ENCODE measurements at regions not wholly inside any gene's neighbourhood (a gene's known extent, or its start where the extent isn't known, plus 50 kb on each side); places are given as distances from the start of the nearest gene placed in this dataset.

GRCh38 chr12:13801543-13801942 is 179.9 kb downstream of the GRIN2B start:
- H4K20me1 ChIP-seq (ENCODE audit: control insufficient read depth, insufficient read depth): no peaks in the 10 kb centered on the region
- intact Hi-C loops (cut with micrococcal nuclease; ENCODE audit: unreplicated experiment) (no loop called here), in situ Hi-C loops (cut with MboI) (no loop called here)
- ChIA-PET POLR2A (no interaction called here), CTCF (interaction anchor here (1.3 kb wide), 1 partner anchor 366 kb away, joined by 3 read pairs; no protein-coding TSS in a partner anchor), RAD21 (ENCODE audit: unreplicated experiment) (no interaction called here), SMC1A (ENCODE audit: uncharacterized antibody, unreplicated experiment) (no interaction called here)
- no peaks in the 10 kb centered on the region for H3K36me3 ChIP-seq (ENCODE audit: control insufficient read depth in 2 of 2, insufficient read depth in 2 of 2, low read length in 1 of 2)
- no peaks in the 10 kb centered on the region for H3K9me3 ChIP-seq (replicated peaks; ENCODE audit: control insufficient read depth, insufficient read depth, low read length)
- FAIRE-seq (no peak), ATAC-seq (no peak), DNase-seq (ENCODE audit: low read depth, low spot score) (no peak)
- H3K9ac ChIP-seq (ENCODE audit: control insufficient read depth, insufficient read depth, low read length): no peak overlapping the region
- TF ChIP-seq, protein P1, sequence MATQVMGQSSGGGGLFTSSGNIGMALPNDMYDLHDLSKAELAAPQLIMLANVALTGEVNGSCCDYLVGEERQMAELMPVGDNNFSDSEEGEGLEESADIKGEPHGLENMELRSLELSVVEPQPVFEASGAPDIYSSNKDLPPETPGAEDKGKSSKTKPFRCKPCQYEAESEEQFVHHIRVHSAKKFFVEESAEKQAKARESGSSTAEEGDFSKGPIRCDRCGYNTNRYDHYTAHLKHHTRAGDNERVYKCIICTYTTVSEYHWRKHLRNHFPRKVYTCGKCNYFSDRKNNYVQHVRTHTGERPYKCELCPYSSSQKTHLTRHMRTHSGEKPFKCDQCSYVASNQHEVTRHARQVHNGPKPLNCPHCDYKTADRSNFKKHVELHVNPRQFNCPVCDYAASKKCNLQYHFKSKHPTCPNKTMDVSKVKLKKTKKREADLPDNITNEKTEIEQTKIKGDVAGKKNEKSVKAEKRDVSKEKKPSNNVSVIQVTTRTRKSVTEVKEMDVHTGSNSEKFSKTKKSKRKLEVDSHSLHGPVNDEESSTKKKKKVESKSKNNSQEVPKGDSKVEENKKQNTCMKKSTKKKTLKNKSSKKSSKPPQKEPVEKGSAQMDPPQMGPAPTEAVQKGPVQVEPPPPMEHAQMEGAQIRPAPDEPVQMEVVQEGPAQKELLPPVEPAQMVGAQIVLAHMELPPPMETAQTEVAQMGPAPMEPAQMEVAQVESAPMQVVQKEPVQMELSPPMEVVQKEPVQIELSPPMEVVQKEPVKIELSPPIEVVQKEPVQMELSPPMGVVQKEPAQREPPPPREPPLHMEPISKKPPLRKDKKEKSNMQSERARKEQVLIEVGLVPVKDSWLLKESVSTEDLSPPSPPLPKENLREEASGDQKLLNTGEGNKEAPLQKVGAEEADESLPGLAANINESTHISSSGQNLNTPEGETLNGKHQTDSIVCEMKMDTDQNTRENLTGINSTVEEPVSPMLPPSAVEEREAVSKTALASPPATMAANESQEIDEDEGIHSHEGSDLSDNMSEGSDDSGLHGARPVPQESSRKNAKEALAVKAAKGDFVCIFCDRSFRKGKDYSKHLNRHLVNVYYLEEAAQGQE (IDR thresholded peaks at IDR 0.05; ENCODE audit: low read depth, low read length): peak; percentile 62; the same call in 1 of the 2 replicates
- TF ChIP-seq RAD21 (IDR thresholded peaks at IDR 0.05; ENCODE audit: insufficient read depth, low read depth, low read length): no peak
- no peaks in the 10 kb centered on the region for H3K4me1 ChIP-seq (ENCODE audit: control insufficient read depth, insufficient read depth, low read length)
- H3K27me3 ChIP-seq (replicated peaks in 1 of 2; ENCODE audit: control insufficient read depth in 2 of 2, insufficient read depth in 2 of 2, low read length in 1 of 2): no peaks in the 10 kb centered on the region; a peak in 1 of 4 replicates
- 17% methylated on average over 3 of the region's 3 CpGs for WGBS (ENCODE audit: insufficient coverage, insufficient replicate concordance, low lambda C conversion rate, missing lambda C conversion rate)
- no TSS peak for BruUV-seq (replicated peaks)
- H3K4me3 ChIP-seq: no peak overlapping the region
- no peak overlapping the region for H2AFZ ChIP-seq (ENCODE audit: control insufficient read depth, low read depth, low read length)
- H3K4me2 ChIP-seq (ENCODE audit: control insufficient read depth, insufficient read depth): no peak overlapping the region
- H3K27ac ChIP-seq (ENCODE audit: control insufficient read depth, insufficient read depth): no peak overlapping the region
- H3K79me2 ChIP-seq (ENCODE audit: control insufficient read depth, insufficient read depth, low read length): no peaks in the 10 kb centered on the region

DNA sequence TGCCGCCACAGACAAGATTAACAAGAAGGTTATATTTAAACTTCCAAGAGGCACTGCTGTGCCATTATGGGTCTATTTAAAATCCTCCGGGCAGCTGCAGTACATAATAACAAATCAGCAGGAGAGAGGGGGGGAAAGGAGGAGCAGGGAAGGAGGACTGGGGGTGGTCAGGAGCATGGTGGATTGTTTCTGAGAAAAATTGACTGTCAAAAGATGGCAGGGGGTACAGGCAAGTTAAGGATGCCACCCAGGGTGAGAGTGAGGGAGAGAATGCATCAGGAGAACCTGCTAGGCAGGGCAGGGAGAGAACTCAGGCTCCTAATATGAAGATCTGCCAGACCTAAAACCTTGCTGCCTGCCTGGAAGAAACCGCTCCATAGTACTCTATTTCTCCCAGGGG is 181.8 kb downstream of the GRIN2B start:
- H3K36me3 ChIP-seq (ENCODE audit: control insufficient read depth in 2 of 2, insufficient read depth in 2 of 2, low read length in 1 of 2): no peaks in the 10 kb centered on the region
- no peaks in the 10 kb centered on the region for H3K9me3 ChIP-seq (replicated peaks; ENCODE audit: control insufficient read depth, insufficient read depth, low read length)
- no peak overlapping the region for H3K27ac ChIP-seq (ENCODE audit: control insufficient read depth, insufficient read depth)
- CTCF ChIA-PET: no interaction called here
- H3K9ac ChIP-seq (ENCODE audit: control insufficient read depth, insufficient read depth, low read length): no peak overlapping the region
- in situ Hi-C loops (cut with MboI) (no loop called here), intact Hi-C loops (cut with micrococcal nuclease; ENCODE audit: unreplicated experiment) (no loop called here)
- no peak for DNase-seq (ENCODE audit: low read depth, low spot score)
- SMC1A ChIA-PET (ENCODE audit: uncharacterized antibody, unreplicated experiment): no interaction called here
- RAD21 ChIA-PET (ENCODE audit: unreplicated experiment): no interaction called here
- no TSS peak for BruUV-seq (replicated peaks)
- no peak overlapping the region for H3K4me3 ChIP-seq
- no peaks in the 10 kb centered on the region for H4K20me1 ChIP-seq (ENCODE audit: control insufficient read depth, insufficient read depth)
- no peak for FAIRE-seq
- no peaks in the 10 kb centered on the region for H3K4me1 ChIP-seq (ENCODE audit: control insufficient read depth, insufficient read depth, low read length)
- no peak overlapping the region for H3K4me2 ChIP-seq (ENCODE audit: control insufficient read depth, insufficient read depth)
- no peaks in the 10 kb centered on the region; a peak in 1 of 4 replicates for H3K27me3 ChIP-seq (replicated peaks in 1 of 2; ENCODE audit: control insufficient read depth in 2 of 2, insufficient read depth in 2 of 2, low read length in 1 of 2)
- POLR2A ChIA-PET: no interaction called here
- WGBS (ENCODE audit: insufficient coverage, insufficient replicate concordance, low lambda C conversion rate, missing lambda C conversion rate): 53% methylated on average over 3 of the region's 3 CpGs
- no peak for ATAC-seq
- no peak overlapping the region for H2AFZ ChIP-seq (ENCODE audit: control insufficient read depth, low read depth, low read length)
- no peaks in the 10 kb centered on the region for H3K79me2 ChIP-seq (ENCODE audit: control insufficient read depth, insufficient read depth, low read length)
- TF ChIP-seq IKZF1 (conservative IDR thresholded peaks at IDR 0.05): no peak
- no peak for TF ChIP-seq ASH2L (IDR thresholded peaks at IDR 0.05; ENCODE audit: borderline replicate concordance, low read depth)
- no peak for TF ChIP-seq ZBTB11 (CRISPR knock-in tag; IDR thresholded peaks at IDR 0.05)
- no peak for TF ChIP-seq MEF2A (IDR thresholded peaks at IDR 0.05; ENCODE audit: insufficient read depth, low read depth, low read length)
- TF ChIP-seq HDAC6 (IDR thresholded peaks at IDR 0.05; ENCODE audit: unreplicated experiment): no peak
- no peak for TF ChIP-seq FOXK2 (IDR thresholded peaks at IDR 0.05)
- TF ChIP-seq EZH2 (IDR thresholded peaks at IDR 0.05; ENCODE audit: borderline replicate concordance, control insufficient read depth, low read depth, low read length): no peak
- TF ChIP-seq, protein P2, sequence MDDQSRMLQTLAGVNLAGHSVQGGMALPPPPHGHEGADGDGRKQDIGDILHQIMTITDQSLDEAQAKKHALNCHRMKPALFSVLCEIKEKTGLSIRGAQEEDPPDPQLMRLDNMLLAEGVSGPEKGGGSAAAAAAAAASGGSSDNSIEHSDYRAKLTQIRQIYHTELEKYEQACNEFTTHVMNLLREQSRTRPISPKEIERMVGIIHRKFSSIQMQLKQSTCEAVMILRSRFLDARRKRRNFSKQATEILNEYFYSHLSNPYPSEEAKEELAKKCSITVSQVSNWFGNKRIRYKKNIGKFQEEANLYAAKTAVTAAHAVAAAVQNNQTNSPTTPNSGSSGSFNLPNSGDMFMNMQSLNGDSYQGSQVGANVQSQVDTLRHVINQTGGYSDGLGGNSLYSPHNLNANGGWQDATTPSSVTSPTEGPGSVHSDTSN (IDR thresholded peaks at IDR 0.05; ENCODE audit: insufficient replicate concordance, low read depth, low read length): no peak

Data from GM12878 (cell line).